Osteoblast (primary cell): ENCODE measurements at regions not wholly inside any gene's neighbourhood (a gene's known extent, or its start where the extent isn't known, plus 50 kb on each side); places are given as distances from the start of the nearest gene placed in this dataset.

Source experiments
- DNase-seq: peaks from one replicate; pipeline ENCODE4 v3.0.0; 2011; ENCODE audit warnings: low spot score, mixed read lengths; ENCODE audit not compliant: insufficient read length; ENCODE audit errors: missing footprints
- H2AFZ ChIP-seq: 2 replicates; pipeline ENCODE4 v1.6.0; 2011; ENCODE audit warnings: mild to moderate bottlenecking, low read length
- H3K27ac ChIP-seq: 2 replicates; pipeline ENCODE4 v1.5.1; 2011; ENCODE audit warnings: mild to moderate bottlenecking, low read depth, low read length, moderate library complexity
- H3K27me3 ChIP-seq: 2 replicates; pipeline ENCODE4 v1.6.0; 2012; ENCODE audit warnings: mild to moderate bottlenecking, control low read depth, inconsistent platforms, low read length, moderate library complexity; ENCODE audit not compliant: insufficient read depth
- H3K36me3 ChIP-seq: 2 replicates; pipeline ENCODE4 v1.5.1; 2011; ENCODE audit warnings: mild to moderate bottlenecking, low read length, control low read depth, moderate library complexity; ENCODE audit not compliant: insufficient read depth
- H3K4me1 ChIP-seq: 2 replicates; pipeline ENCODE4 v1.5.1; 2011; ENCODE audit warnings: mild to moderate bottlenecking, low read length, control low read depth, moderate library complexity; ENCODE audit not compliant: insufficient read depth
- H3K4me2 ChIP-seq: 2 replicates; pipeline ENCODE4 v1.6.0; 2011; ENCODE audit warnings: mild to moderate bottlenecking, low read length; ENCODE audit not compliant: insufficient read depth
- H3K4me3 ChIP-seq: fragments of 200-600 bp; sonication (generic); 3 replicates; pipeline ENCODE4 v1.5.1; 2012; ENCODE audit warnings: mild to moderate bottlenecking, low read length, inconsistent platforms; ENCODE audit not compliant: insufficient read depth
- H3K79me2 ChIP-seq: 2 replicates; pipeline ENCODE4 v1.6.0; 2012; ENCODE audit warnings: mild to moderate bottlenecking, low read length, control low read depth, inconsistent platforms; ENCODE audit not compliant: insufficient read depth
- H3K9me3 ChIP-seq: 2 replicates; pipeline ENCODE4 v1.5.1; 2011; ENCODE audit warnings: low read depth, low read length, control low read depth
- H4K20me1 ChIP-seq: 2 replicates; pipeline ENCODE4 v1.6.0; 2012; ENCODE audit warnings: mild to moderate bottlenecking, low read length, control low read depth; ENCODE audit not compliant: insufficient read depth
- TF ChIP-seq, protein P1 (sequence below): IDR thresholded peaks from 2 replicates; pipeline ENCODE4 v1.5.1; 2011; ENCODE audit warnings: mild to moderate bottlenecking, low read depth, low read length, moderate library complexity; ENCODE audit errors: extremely low read depth

- Histone ChIP-seq H3K27me3 (no peaks in the 10 kb centered on the region), H3K4me2 (no peak overlapping the region), H3K27ac (no peak overlapping the region), H3K36me3 (no peaks in the 10 kb centered on the region), H3K4me3 (no peak overlapping the region), H2AFZ (no peak overlapping the region), H3K4me1 (no peaks in the 10 kb centered on the region), H3K9me3 (no peaks in the 10 kb centered on the region), H3K79me2 (no peaks in the 10 kb centered on the region), H4K20me1 (no peaks in the 10 kb centered on the region)
- TF ChIP-seq, protein P1, sequence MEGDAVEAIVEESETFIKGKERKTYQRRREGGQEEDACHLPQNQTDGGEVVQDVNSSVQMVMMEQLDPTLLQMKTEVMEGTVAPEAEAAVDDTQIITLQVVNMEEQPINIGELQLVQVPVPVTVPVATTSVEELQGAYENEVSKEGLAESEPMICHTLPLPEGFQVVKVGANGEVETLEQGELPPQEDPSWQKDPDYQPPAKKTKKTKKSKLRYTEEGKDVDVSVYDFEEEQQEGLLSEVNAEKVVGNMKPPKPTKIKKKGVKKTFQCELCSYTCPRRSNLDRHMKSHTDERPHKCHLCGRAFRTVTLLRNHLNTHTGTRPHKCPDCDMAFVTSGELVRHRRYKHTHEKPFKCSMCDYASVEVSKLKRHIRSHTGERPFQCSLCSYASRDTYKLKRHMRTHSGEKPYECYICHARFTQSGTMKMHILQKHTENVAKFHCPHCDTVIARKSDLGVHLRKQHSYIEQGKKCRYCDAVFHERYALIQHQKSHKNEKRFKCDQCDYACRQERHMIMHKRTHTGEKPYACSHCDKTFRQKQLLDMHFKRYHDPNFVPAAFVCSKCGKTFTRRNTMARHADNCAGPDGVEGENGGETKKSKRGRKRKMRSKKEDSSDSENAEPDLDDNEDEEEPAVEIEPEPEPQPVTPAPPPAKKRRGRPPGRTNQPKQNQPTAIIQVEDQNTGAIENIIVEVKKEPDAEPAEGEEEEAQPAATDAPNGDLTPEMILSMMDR: no peak
- peak; percentile 80 for DNase-seq
Observed at GRCh38 chr22:47388778-47389177, 626.3 kb downstream of the TBC1D22A start.

DNA sequence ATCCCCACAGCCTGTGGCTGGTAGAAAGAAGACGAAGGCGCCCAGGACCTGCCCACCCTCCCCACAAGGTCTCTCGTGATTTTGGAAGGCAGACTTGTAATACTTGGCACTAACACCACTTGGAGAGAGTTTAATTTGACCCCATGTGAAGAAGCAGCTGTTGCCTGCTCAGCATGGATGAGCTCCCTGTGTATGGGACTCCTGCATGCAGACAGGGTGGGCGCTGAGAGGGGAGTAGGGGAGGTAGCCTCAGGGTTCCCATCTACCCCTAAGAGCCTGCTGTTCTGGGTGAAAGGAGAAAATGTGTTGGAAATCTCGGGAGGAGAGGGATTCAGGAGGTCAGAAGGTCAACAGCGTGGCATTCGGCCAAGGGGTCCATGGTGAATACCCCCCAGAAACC, 625.9 kb downstream of the TBC1D22A start:
- H3K27ac ChIP-seq: no peak overlapping the region
- no peaks in the 10 kb centered on the region for H4K20me1 ChIP-seq
- no peak overlapping the region for H3K4me3 ChIP-seq
- no peaks in the 10 kb centered on the region for H3K27me3 ChIP-seq
- no peak overlapping the region for H3K4me2 ChIP-seq
- no peak overlapping the region for H2AFZ ChIP-seq
- no peaks in the 10 kb centered on the region for H3K79me2 ChIP-seq
- DNase-seq: peak; percentile 62
- no peaks in the 10 kb centered on the region for H3K36me3 ChIP-seq
- TF ChIP-seq, protein P1: no peak
- H3K4me1 ChIP-seq: no peaks in the 10 kb centered on the region
- no peaks in the 10 kb centered on the region for H3K9me3 ChIP-seq

DNA sequence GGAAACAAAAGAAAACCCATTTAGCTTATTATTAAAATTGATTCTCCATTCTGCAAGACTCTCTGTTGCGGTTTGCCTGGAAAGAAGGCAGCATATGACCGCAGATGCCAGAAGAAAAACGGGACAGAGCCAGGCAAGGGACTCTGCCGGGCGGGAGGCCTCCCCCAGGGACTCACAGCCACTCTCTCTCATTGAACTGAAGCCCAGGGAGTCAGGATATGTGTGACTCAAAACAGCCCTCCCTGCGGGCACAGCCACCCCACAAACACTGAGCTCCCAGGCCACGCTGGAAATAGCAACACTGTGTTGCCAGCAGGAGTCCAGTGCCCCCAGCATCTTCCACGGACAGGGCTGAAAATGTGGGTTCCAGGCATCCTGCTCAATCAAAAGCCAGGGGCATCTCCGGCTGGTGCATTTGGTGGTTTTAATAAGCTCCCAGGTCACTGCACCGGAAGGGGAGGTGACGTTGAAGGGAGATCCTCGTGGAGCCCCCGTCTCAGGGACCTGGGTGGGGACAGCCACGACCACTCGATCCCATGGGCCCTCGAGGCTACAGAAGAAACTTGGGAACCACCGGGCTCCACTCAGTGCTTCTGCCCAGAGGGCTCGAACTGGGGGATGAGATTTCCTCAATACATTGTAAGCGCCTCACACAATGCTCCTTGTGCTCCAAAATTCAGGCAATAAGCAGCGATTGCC, 624.5 kb downstream of the TBC1D22A start:
- Histone ChIP-seq H4K20me1 (no peaks in the 10 kb centered on the region), H3K4me1 (no peaks in the 10 kb centered on the region), H3K27ac (no peak overlapping the region), H3K36me3 (no peaks in the 10 kb centered on the region), H3K79me2 (no peaks in the 10 kb centered on the region), H3K9me3 (no peaks in the 10 kb centered on the region), H3K4me3 (no peak overlapping the region), H3K4me2 (no peak overlapping the region), H2AFZ (no peak overlapping the region), H3K27me3 (no peaks in the 10 kb centered on the region)
- DNase-seq: peak; percentile 75
- TF ChIP-seq, protein P1: no peak

DNA sequence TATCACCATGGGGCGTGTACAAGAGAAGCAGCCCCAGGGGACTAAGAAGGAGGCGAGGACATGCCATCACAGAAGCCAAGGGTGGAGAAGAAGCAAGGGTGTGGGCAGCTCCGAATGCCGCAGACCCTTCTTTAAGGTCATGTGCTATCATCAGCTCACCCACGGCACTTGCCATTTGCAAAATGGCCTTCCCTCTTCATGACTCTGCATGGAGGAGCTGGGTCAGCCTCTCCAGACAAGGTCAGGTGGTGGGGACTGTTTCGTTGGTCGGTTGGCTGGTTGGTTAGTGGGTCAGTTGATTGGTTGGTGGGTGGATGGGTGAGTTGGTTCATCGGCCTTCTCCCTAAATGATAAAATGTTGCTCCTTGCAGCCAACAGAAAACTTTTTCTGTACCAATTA, 622.5 kb downstream of the TBC1D22A start:
- Histone ChIP-seq H3K9me3 (no peaks in the 10 kb centered on the region), H3K36me3 (no peaks in the 10 kb centered on the region), H3K79me2 (no peaks in the 10 kb centered on the region), H4K20me1 (no peaks in the 10 kb centered on the region), H2AFZ (no peak overlapping the region), H3K4me3 (no peak overlapping the region), H3K27me3 (no peaks in the 10 kb centered on the region), H3K27ac (no peak overlapping the region), H3K4me1 (no peaks in the 10 kb centered on the region), H3K4me2 (no peak overlapping the region)
- peak; percentile 55 for DNase-seq
- TF ChIP-seq, protein P1: no peak
